ENCODE measurements at regions not wholly inside any gene's neighbourhood (a gene's known extent, or its start where the extent isn't known, plus 50 kb on each side); places are given as distances from the start of the nearest gene placed in this dataset.

- peaks cover 10% of the 10 kb centered on the region for H3K36me3 Mint-ChIP-seq
- DNase-seq (ENCODE audit: low spot score) (no peak), ATAC-seq (0 out of 2 replicates have a peak, but pooled peaks have one; percentile 26)
- H3K27me3 Mint-ChIP-seq (ENCODE audit: low read depth): no peaks in the 10 kb centered on the region; the same call in 1 of the 2 replicates
- H3K9me3 Mint-ChIP-seq: peaks cover 12% of the 10 kb centered on the region
- POLR2A ChIA-PET: no interaction called here
- peaks cover 13% of the 10 kb centered on the region for H3K4me1 Mint-ChIP-seq
- no peak overlapping the region for H3K4me3 Mint-ChIP-seq
- no peak overlapping the region for H3K27ac Mint-ChIP-seq
- CTCF ChIA-PET: no interaction called here
- no peak for TF ChIP-seq CREB1 (CRISPR knock-in tag; IDR thresholded peaks at IDR 0.05)
- no peak for TF ChIP-seq ZNF512 (CRISPR knock-in tag; IDR thresholded peaks at IDR 0.05; ENCODE audit: borderline replicate concordance)
- no peak for TF ChIP-seq CDX4 (CRISPR knock-in tag; IDR thresholded peaks at IDR 0.05; ENCODE audit: borderline replicate concordance)
- no peak for TF ChIP-seq ZBTB21 (CRISPR knock-in tag; IDR thresholded peaks at IDR 0.05; ENCODE audit: borderline replicate concordance)
- TF ChIP-seq ZMAT4 (CRISPR knock-in tag; IDR thresholded peaks at IDR 0.05): no peak
- TF ChIP-seq IRF2 (CRISPR knock-in tag; IDR thresholded peaks at IDR 0.05; ENCODE audit: borderline replicate concordance, low read depth): no peak
- TF ChIP-seq HMGA2 (CRISPR knock-in tag; IDR thresholded peaks at IDR 0.05): no peak
- TF ChIP-seq AFF4 (CRISPR knock-in tag; IDR thresholded peaks at IDR 0.05; ENCODE audit: borderline replicate concordance): no peak
- TF ChIP-seq MLX (CRISPR knock-in tag; IDR thresholded peaks at IDR 0.05): no peak
- no peak for TF ChIP-seq MXD4 (CRISPR knock-in tag; IDR thresholded peaks at IDR 0.05; ENCODE audit: borderline replicate concordance)
- TF ChIP-seq ZNF263 (CRISPR knock-in tag; IDR thresholded peaks at IDR 0.05; ENCODE audit: low read depth): no peak
Measured at GRCh38 chr13:40116008-40116407, 460.5 kb downstream of the COG6 start.

GRCh38 chr13:40118337-40118736 lies 462.9 kb downstream of the COG6 start:
- ChIA-PET POLR2A (no interaction called here), CTCF (no interaction called here)
- peaks cover 10% of the 10 kb centered on the region for H3K36me3 Mint-ChIP-seq
- peaks cover 13% of the 10 kb centered on the region for H3K4me1 Mint-ChIP-seq
- DNase-seq (ENCODE audit: low spot score): no peak
- no peak for ATAC-seq
- H3K4me3 Mint-ChIP-seq: no peak overlapping the region
- no peak overlapping the region for H3K27ac Mint-ChIP-seq
- H3K9me3 Mint-ChIP-seq: peaks cover 12% of the 10 kb centered on the region
- peaks cover 3% of the 10 kb centered on the region; the same call in 1 of the 2 replicates for H3K27me3 Mint-ChIP-seq (ENCODE audit: low read depth)
- TF ChIP-seq IRF1 (CRISPR knock-in tag; IDR thresholded peaks at IDR 0.05) (no peak), ZNF671 (CRISPR knock-in tag; IDR thresholded peaks at IDR 0.05) (no peak), ZNF425 (CRISPR knock-in tag; conservative IDR thresholded peaks at IDR 0.05) (no peak), RELA (CRISPR knock-in tag; IDR thresholded peaks at IDR 0.05; ENCODE audit: borderline replicate concordance) (no peak), ZNF396 (CRISPR knock-in tag; IDR thresholded peaks at IDR 0.05; ENCODE audit: borderline replicate concordance) (no peak), ZNF219 (CRISPR knock-in tag; IDR thresholded peaks at IDR 0.05; ENCODE audit: borderline replicate concordance) (no peak), FOXP1 (CRISPR knock-in tag; IDR thresholded peaks at IDR 0.05; ENCODE audit: borderline replicate concordance) (no peak), JUN (CRISPR knock-in tag; IDR thresholded peaks at IDR 0.05) (no peak), CREB1 (CRISPR knock-in tag; IDR thresholded peaks at IDR 0.05) (no peak), SMAD3 (CRISPR knock-in tag; IDR thresholded peaks at IDR 0.05; ENCODE audit: borderline replicate concordance) (no peak), RORB (CRISPR knock-in tag; IDR thresholded peaks at IDR 0.05) (no peak), AR (CRISPR knock-in tag; IDR thresholded peaks at IDR 0.05) (no peak), MXD4 (CRISPR knock-in tag; IDR thresholded peaks at IDR 0.05; ENCODE audit: borderline replicate concordance) (no peak), ATF1 (CRISPR knock-in tag; IDR thresholded peaks at IDR 0.05) (no peak)
